Endodermal cell (in vitro differentiated cells): ENCODE measurements at regions not wholly inside any gene's neighbourhood (a gene's known extent, or its start where the extent isn't known, plus 50 kb on each side); places are given as distances from the start of the nearest gene placed in this dataset.
A peak's percentile ranks its signal among the peaks of the same experiment; 100 is the strongest.

Source experiments
- DNase-seq: peaks from one replicate; pipeline ENCODE4 v3.0.0-alpha.2; 2017
- H3K27ac ChIP-seq: 2 replicates; pipeline ENCODE4 v1.5.1; 2013; ENCODE audit warnings: mild to moderate bottlenecking, low read depth, low read length, moderate library complexity
- H3K27me3 ChIP-seq: 2 replicates; pipeline ENCODE4 v1.6.1; 2013; ENCODE audit warnings: mild to moderate bottlenecking, low read length, moderate library complexity; ENCODE audit not compliant: insufficient read depth, control insufficient read depth, poor library complexity, severe bottlenecking
- H3K36me3 ChIP-seq: 2 replicates; pipeline ENCODE4 v1.7.0; 2013; ENCODE audit warnings: mild to moderate bottlenecking, low read length, moderate library complexity; ENCODE audit not compliant: control insufficient read depth, insufficient read depth
- H3K4me1 ChIP-seq: one replicate; pipeline ENCODE4 v1.7.0; 2013; ENCODE audit warnings: low read length; ENCODE audit not compliant: control insufficient read depth, insufficient read depth
- H3K4me3 ChIP-seq: 2 replicates; pipeline ENCODE4 v1.5.1; 2013; ENCODE audit warnings: mild to moderate bottlenecking, low read length, moderate library complexity
- H3K9ac ChIP-seq: 2 replicates; pipeline ENCODE4 v1.6.1; 2013; ENCODE audit warnings: mild to moderate bottlenecking, low read length, moderate library complexity; ENCODE audit not compliant: poor library complexity, severe bottlenecking; ENCODE audit errors: extremely low read depth
- H3K9me3 ChIP-seq: 2 replicates; pipeline ENCODE4 v1.6.1; 2013; ENCODE audit warnings: mild to moderate bottlenecking, low read length, moderate library complexity; ENCODE audit not compliant: control insufficient read depth
- H3K27ac Mint-ChIP-seq: 2 replicates; pipeline ENCODE4 v1.8.0; 2020; ENCODE audit warnings: mixed read lengths
- H3K27me3 Mint-ChIP-seq: 2 replicates; pipeline ENCODE4 v1.8.0; 2021; ENCODE audit warnings: mild to moderate bottlenecking, mixed read lengths; ENCODE audit not compliant: insufficient read depth
- H3K36me3 Mint-ChIP-seq: 2 replicates; pipeline ENCODE4 v1.8.0; 2020; ENCODE audit warnings: low read depth, mixed read lengths
- H3K4me1 Mint-ChIP-seq: 2 replicates; pipeline ENCODE4 v1.8.0; 2020; ENCODE audit warnings: mixed read lengths
- H3K4me3 Mint-ChIP-seq: 2 replicates; pipeline ENCODE4 v1.8.0; 2020; ENCODE audit warnings: mild to moderate bottlenecking, moderate library complexity, mixed read lengths
- H3K9me3 Mint-ChIP-seq: 2 replicates; pipeline ENCODE4 v1.8.0; 2020; ENCODE audit warnings: mild to moderate bottlenecking, mixed read lengths
- WGBS, 2 experiments: methylation state at CpG; one replicate each; pipeline versions ENCODE4 v1.1.5 to v1.1.7; 2013; ENCODE audit warnings: missing lambda C conversion rate in 2 of 2, mixed read lengths in 1 of 2; ENCODE audit not compliant: insufficient coverage in 1 of 2, insufficient read length in 1 of 2; 5-methylcytosine and 5-hydroxymethylcytosine counted together
- TF ChIP-seq, protein P1 (sequence below): fragments of 200-600 bp; sonication (generic); conservative IDR thresholded peaks from 2 replicates; pipeline ENCODE4 v1.5.0; 2021; ENCODE audit warnings: antibody characterized with exemption, mild to moderate bottlenecking

DNA sequence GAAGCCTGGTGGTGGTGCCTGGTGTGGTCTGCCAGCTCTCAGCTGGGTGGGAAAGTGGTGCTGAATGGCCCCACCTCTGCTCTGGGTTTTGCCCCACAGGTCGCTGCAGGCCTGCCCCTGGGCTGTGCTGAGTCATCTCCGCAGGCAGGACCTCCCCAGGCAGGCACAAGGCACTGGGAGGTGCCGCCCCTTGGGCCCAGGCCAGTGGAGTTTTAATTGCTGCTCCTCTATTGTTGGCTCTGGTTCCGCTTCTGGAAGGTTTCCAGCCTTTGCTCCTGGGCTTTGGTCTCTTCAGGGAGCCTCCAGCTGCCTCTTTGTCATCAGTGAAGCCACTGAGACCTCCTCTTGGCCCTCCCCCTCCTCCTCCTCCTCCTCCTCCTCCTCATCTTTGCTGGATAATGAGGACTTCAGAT is 180.3 kb upstream of the GRB10 start:
- peaks cover 30% of the 10 kb centered on the region for H3K9me3 Mint-ChIP-seq
- H3K4me1 Mint-ChIP-seq: peaks cover 24% of the 10 kb centered on the region
- H3K9ac ChIP-seq: no peak overlapping the region
- no peak overlapping the region for H3K4me3 Mint-ChIP-seq
- WGBS, 2 experiments: 70 to 74% methylated on average over 2 to 4 of the region's 4 CpGs
- H3K4me1 ChIP-seq: no peaks in the 10 kb centered on the region
- TF ChIP-seq, protein P1, sequence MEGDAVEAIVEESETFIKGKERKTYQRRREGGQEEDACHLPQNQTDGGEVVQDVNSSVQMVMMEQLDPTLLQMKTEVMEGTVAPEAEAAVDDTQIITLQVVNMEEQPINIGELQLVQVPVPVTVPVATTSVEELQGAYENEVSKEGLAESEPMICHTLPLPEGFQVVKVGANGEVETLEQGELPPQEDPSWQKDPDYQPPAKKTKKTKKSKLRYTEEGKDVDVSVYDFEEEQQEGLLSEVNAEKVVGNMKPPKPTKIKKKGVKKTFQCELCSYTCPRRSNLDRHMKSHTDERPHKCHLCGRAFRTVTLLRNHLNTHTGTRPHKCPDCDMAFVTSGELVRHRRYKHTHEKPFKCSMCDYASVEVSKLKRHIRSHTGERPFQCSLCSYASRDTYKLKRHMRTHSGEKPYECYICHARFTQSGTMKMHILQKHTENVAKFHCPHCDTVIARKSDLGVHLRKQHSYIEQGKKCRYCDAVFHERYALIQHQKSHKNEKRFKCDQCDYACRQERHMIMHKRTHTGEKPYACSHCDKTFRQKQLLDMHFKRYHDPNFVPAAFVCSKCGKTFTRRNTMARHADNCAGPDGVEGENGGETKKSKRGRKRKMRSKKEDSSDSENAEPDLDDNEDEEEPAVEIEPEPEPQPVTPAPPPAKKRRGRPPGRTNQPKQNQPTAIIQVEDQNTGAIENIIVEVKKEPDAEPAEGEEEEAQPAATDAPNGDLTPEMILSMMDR: no peak
- H3K36me3 Mint-ChIP-seq: no peaks in the 10 kb centered on the region
- H3K27ac Mint-ChIP-seq: no peak overlapping the region
- H3K27me3 Mint-ChIP-seq: peaks cover 49% of the 10 kb centered on the region
- no peak overlapping the region for H3K4me3 ChIP-seq
- H3K9me3 ChIP-seq: peaks cover 26% of the 10 kb centered on the region
- no peak overlapping the region for H3K27ac ChIP-seq
- DNase-seq: peak; percentile 63
- no peaks in the 10 kb centered on the region for H3K27me3 ChIP-seq
- no peaks in the 10 kb centered on the region for H3K36me3 ChIP-seq

- no peak for DNase-seq
- H3K27ac Mint-ChIP-seq: no peak overlapping the region
These were observed 179.7 kb upstream of the GRB10 start for GRCh38 chr7:50962281-50962883.

GRCh38 chr7:50960621-50961310 is 178.1 kb upstream of the GRB10 start:
- no peaks in the 10 kb centered on the region for H3K27me3 ChIP-seq
- 84 to 91% methylated on average over 9 to 14 of the region's 14 CpGs for WGBS, 2 experiments
- no peak overlapping the region for H3K9ac ChIP-seq
- Mint-ChIP-seq H3K9me3 (peaks cover 29% of the 10 kb centered on the region), H3K27me3 (peaks cover 69% of the 10 kb centered on the region), H3K27ac (no peak overlapping the region), H3K4me3 (no peak overlapping the region), H3K36me3 (peaks cover 3% of the 10 kb centered on the region), H3K4me1 (peaks cover 43% of the 10 kb centered on the region)
- TF ChIP-seq, protein P1: no peak
- H3K27ac ChIP-seq: no peak overlapping the region
- no peak for DNase-seq
- no peaks in the 10 kb centered on the region for H3K36me3 ChIP-seq
- no peak overlapping the region for H3K4me3 ChIP-seq
- no peaks in the 10 kb centered on the region for H3K4me1 ChIP-seq
- peaks cover 16% of the 10 kb centered on the region for H3K9me3 ChIP-seq

More at GRCh38 chr7:50962281-50962883, 179.7 kb upstream of the GRB10 start:
- Histone ChIP-seq H3K27me3 (no peaks in the 10 kb centered on the region), H3K4me1 (no peaks in the 10 kb centered on the region), H3K4me3 (no peak overlapping the region), H3K36me3 (no peaks in the 10 kb centered on the region), H3K27ac (no peak overlapping the region), H3K9me3 (peaks cover 20% of the 10 kb centered on the region), H3K9ac (no peak overlapping the region)
- TF ChIP-seq, protein P1: no peak
- peaks cover 30% of the 10 kb centered on the region for H3K4me1 Mint-ChIP-seq
- no peaks in the 10 kb centered on the region for H3K36me3 Mint-ChIP-seq
- peaks cover 54% of the 10 kb centered on the region for H3K27me3 Mint-ChIP-seq
- peaks cover 30% of the 10 kb centered on the region for H3K9me3 Mint-ChIP-seq
- 92 to 93% methylated on average over 9 to 10 of the region's 10 CpGs for WGBS, 2 experiments
- no peak overlapping the region for H3K4me3 Mint-ChIP-seq
